GM13977 (cell line): ENCODE measurements at regions not wholly inside any gene's neighbourhood (a gene's known extent, or its start where the extent isn't known, plus 50 kb on each side); places are given as distances from the start of the nearest gene placed in this dataset.

ENCODE experiments used
- DNase-seq: peaks from one replicate; pipeline ENCODE4 v3.0.0; 2012; ENCODE audit warnings: low spot score
- CTCF ChIP-seq: IDR thresholded peaks from 2 replicates; pipeline ENCODE4 v1.5.1; 2012; ENCODE audit warnings: mild to moderate bottlenecking, control low read depth; ENCODE audit not compliant: insufficient read depth; ENCODE audit errors: extremely low read depth, missing control alignments
- in situ Hi-C: fragments of 300-500 bp; cut with MboI; formaldehyde crosslinking; loops from one replicate; pipeline ENCODE4 v1.12.0; 2022; ENCODE audit warnings: low sequenced_read_pairs, low pct_unique_long_range_greater_than_20kb, mixed read lengths, inconsistent platforms; ENCODE audit not compliant: unreplicated experiment

GRCh38 chr11:20256925-20257324, 96.7 kb upstream of the DBX1 start:
- DNase-seq = no peak
- in situ Hi-C loops = no loop called here
- no peak for TF ChIP-seq CTCF

GRCh38 chr11:20253796-20254195, 93.5 kb upstream of the DBX1 start:
- TF ChIP-seq CTCF = no peak
- in situ Hi-C loops = no loop called here
- DNase-seq = no peak

- TF ChIP-seq CTCF = no peak
- DNase-seq = no peak
- in situ Hi-C loops = no loop called here
Measured at GRCh38 chr11:20251496-20251895, 91.2 kb upstream of the DBX1 start.

- no peak for TF ChIP-seq CTCF
- DNase-seq = no peak
- in situ Hi-C loops = no loop called here
Measured at GRCh38 chr11:20250644-20251247, 90.5 kb upstream of the DBX1 start.

GRCh38 chr11:20249796-20250195, 89.5 kb upstream of the DBX1 start:
- no peak for DNase-seq
- in situ Hi-C loops = no loop called here
- TF ChIP-seq CTCF = no peak

- TF ChIP-seq CTCF = no peak
- in situ Hi-C loops = no loop called here
- DNase-seq = no peak
Measured at GRCh38 chr11:20249378-20249777, 89.1 kb upstream of the DBX1 start.

- TF ChIP-seq CTCF = no peak
- no peak for DNase-seq
- in situ Hi-C loops = no loop called here
Measured at GRCh38 chr11:20248871-20249270, 88.6 kb upstream of the DBX1 start.
